ENCODE measurements at regions not wholly inside any gene's neighbourhood (a gene's known extent, or its start where the extent isn't known, plus 50 kb on each side); places are given as distances from the start of the nearest gene placed in this dataset.

- DNase-seq (ENCODE audit: low read depth in 1 of 2, low spot score in 1 of 2) (no peak), ATAC-seq (no peak), FAIRE-seq (no peak)
- Histone ChIP-seq H3K9me3 (no peaks in the 10 kb centered on the region), H3K4me1 (0 out of 3 replicates have a peak, but pooled peaks cover 5% of the 10 kb centered on the region), H3K4me3 (no peak overlapping the region), H3K4me2 (no peak overlapping the region), H3K27ac (no peak overlapping the region)
- CTCF ChIA-PET, result interaction anchor here (2.4 kb wide), 1 partner anchor 10 kb away, joined by 12 read pairs; no protein-coding TSS in a partner anchor
- TF ChIP-seq KDM1A (IDR thresholded peaks at IDR 0.05; ENCODE audit: low read depth) (no peak), EHF (CRISPR knock-in tag; IDR thresholded peaks at IDR 0.05) (no peak), CBX8 (IDR thresholded peaks at IDR 0.05) (no peak), FOXS1 (CRISPR knock-in tag; IDR thresholded peaks at IDR 0.05) (no peak), MAZ (IDR thresholded peaks at IDR 0.05; ENCODE audit: borderline replicate concordance, low read depth, low read length) (no peak), FOSB (CRISPR knock-in tag; IDR thresholded peaks at IDR 0.05) (no peak), RNF2 (IDR thresholded peaks at IDR 0.05; ENCODE audit: borderline replicate concordance, low read depth) (no peak), RAD21 (conservative IDR thresholded peaks at IDR 0.05 in 1 of 2, IDR thresholded peaks at IDR 0.05 in 1 of 2) (no peak), CBX2 (IDR thresholded peaks at IDR 0.05; ENCODE audit: borderline replicate concordance, low read depth) (no peak)
- WGBS (ENCODE audit: missing lambda C conversion rate), result 63% methylated on average over 6 of the region's 6 CpGs
- POLR2A ChIA-PET, result no interaction called here
These were observed 81.2 kb upstream of the ZBTB20 start for GRCh38 chr3:115228266-115228665.

GRCh38 chr3:115232167-115232566, 85.1 kb upstream of the ZBTB20 start:
- FAIRE-seq, result no peak
- POLR2A ChIA-PET, result no interaction called here
- Histone ChIP-seq H3K27ac (no peak overlapping the region), H3K4me3 (no peak overlapping the region), H3K4me1 (0 out of 3 replicates have a peak, but pooled peaks cover 5% of the 10 kb centered on the region), H3K9me3 (no peaks in the 10 kb centered on the region), H3K4me2 (no peak overlapping the region)
- CTCF ChIA-PET, result interaction anchor here (1.3 to 1.7 kb wide), 2 partner anchors 15 to 552 kb away, joined by 3 to 4 read pairs; no protein-coding TSS in a partner anchor
- ATAC-seq, result no peak
- 92% methylated on average over 4 of the region's 4 CpGs for WGBS (ENCODE audit: missing lambda C conversion rate)
- TF ChIP-seq, protein P1, sequence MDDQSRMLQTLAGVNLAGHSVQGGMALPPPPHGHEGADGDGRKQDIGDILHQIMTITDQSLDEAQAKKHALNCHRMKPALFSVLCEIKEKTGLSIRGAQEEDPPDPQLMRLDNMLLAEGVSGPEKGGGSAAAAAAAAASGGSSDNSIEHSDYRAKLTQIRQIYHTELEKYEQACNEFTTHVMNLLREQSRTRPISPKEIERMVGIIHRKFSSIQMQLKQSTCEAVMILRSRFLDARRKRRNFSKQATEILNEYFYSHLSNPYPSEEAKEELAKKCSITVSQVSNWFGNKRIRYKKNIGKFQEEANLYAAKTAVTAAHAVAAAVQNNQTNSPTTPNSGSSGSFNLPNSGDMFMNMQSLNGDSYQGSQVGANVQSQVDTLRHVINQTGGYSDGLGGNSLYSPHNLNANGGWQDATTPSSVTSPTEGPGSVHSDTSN (IDR thresholded peaks at IDR 0.05), result no peak
- TF ChIP-seq PHF8 (IDR thresholded peaks at IDR 0.05; ENCODE audit: borderline replicate concordance, low read depth), result no peak
- no peak for DNase-seq (ENCODE audit: low read depth in 1 of 2, low spot score in 1 of 2)

DNA sequence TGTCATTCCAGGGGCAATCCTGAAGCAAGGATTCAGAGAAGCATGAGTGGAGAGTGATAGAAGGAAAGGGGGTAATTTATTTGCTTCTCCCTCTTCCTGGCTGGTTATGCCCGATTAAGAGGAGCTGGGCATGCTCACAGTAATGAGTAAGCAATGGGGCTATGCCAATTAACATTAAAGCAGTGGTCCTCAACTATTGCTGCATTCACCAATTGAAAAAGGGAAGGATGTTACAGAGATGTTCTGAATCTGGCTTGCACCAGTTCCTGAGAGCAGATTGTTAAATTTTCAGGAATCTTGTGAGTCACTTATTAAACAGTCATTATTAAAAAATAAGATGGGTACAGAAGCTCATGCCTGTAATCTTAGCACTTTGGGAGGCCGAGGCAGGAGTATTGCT, 85.9 kb upstream of the ZBTB20 start:
- no peak for FAIRE-seq
- no peak overlapping the region for H3K4me3 ChIP-seq
- WGBS (ENCODE audit: missing lambda C conversion rate), result 27% methylated on average over 2 of the region's 2 CpGs
- ATAC-seq, result no peak
- TF ChIP-seq CEBPB (IDR thresholded peaks at IDR 0.05) (no peak), FOSL2 (IDR thresholded peaks at IDR 0.05) (no peak), FOSL2 (CRISPR knock-in tag; IDR thresholded peaks at IDR 0.05) (no peak), ZC3H11A (IDR thresholded peaks at IDR 0.05) (no peak), RCOR1 (IDR thresholded peaks at IDR 0.05; ENCODE audit: low read depth, low read length) (no peak), MAFK (IDR thresholded peaks at IDR 0.05; ENCODE audit: partially characterized antibody) (no peak), EP300 (IDR thresholded peaks at IDR 0.05) (no peak), KDM5A (IDR thresholded peaks at IDR 0.05) (no peak), ZNF302 (CRISPR knock-in tag; IDR thresholded peaks at IDR 0.05) (no peak), MAZ (IDR thresholded peaks at IDR 0.05; ENCODE audit: borderline replicate concordance, low read depth, low read length) (no peak), REST (IDR thresholded peaks at IDR 0.05) (no peak), GATA3 (IDR thresholded peaks at IDR 0.05; ENCODE audit: borderline replicate concordance) (no peak), EHF (CRISPR knock-in tag; IDR thresholded peaks at IDR 0.05) (no peak), HES2 (IDR thresholded peaks at IDR 0.05) (no peak), TP53 (CRISPR knock-in tag; IDR thresholded peaks at IDR 0.05) (no peak), HOXB5 (CRISPR knock-in tag; IDR thresholded peaks at IDR 0.05) (no peak), EHMT2 (IDR thresholded peaks at IDR 0.05; ENCODE audit: low read depth) (no peak), ZFP36 (IDR thresholded peaks at IDR 0.05; ENCODE audit: borderline replicate concordance, partially characterized antibody) (no peak), PHF8 (IDR thresholded peaks at IDR 0.05; ENCODE audit: borderline replicate concordance, low read depth) (no peak)
- no peak for DNase-seq (ENCODE audit: low read depth in 1 of 2, low spot score in 1 of 2)
- H3K27ac ChIP-seq, result no peak overlapping the region
- ChIA-PET POLR2A (no interaction called here), CTCF (interaction anchor here (0.9 to 1.7 kb wide), 3 partner anchors 15 to 551 kb away, joined by 3 to 7 read pairs (median 4); no protein-coding TSS in a partner anchor)
- H3K4me2 ChIP-seq, result no peak overlapping the region
- 0 out of 3 replicates have a peak, but pooled peaks cover 5% of the 10 kb centered on the region for H3K4me1 ChIP-seq
- no peaks in the 10 kb centered on the region for H3K9me3 ChIP-seq

All from A549 (cell line).